NB4 (cell line): ENCODE measurements at regions not wholly inside any gene's neighbourhood (a gene's known extent, or its start where the extent isn't known, plus 50 kb on each side); places are given as distances from the start of the nearest gene placed in this dataset.

ENCODE experiments used
- CTCF ChIP-seq: IDR thresholded peaks from one replicate; pipeline ENCODE4 v1.5.1; 2012; ENCODE audit warnings: low read depth, low read length
- POLR2A ChIP-seq: IDR thresholded peaks from 2 replicates; pipeline ENCODE4 v1.6.1; 2011; ENCODE audit warnings: mild to moderate bottlenecking; ENCODE audit not compliant: insufficient read length; ENCODE audit errors: extremely low read depth

- TF ChIP-seq POLR2A (no peak), CTCF (no peak)
These were observed 801.7 kb upstream of the DPPA4 start for GRCh38 chr3:110139048-110139447.
